Femur (tissue), 1 donor: ENCODE measurements at regions not wholly inside any gene's neighbourhood (a gene's known extent, or its start where the extent isn't known, plus 50 kb on each side); places are given as distances from the start of the nearest gene placed in this dataset.

Experiments used
- DNase-seq: peaks from one replicate; pipeline ENCODE4 v3.0.0-alpha.2; 2017

DNA sequence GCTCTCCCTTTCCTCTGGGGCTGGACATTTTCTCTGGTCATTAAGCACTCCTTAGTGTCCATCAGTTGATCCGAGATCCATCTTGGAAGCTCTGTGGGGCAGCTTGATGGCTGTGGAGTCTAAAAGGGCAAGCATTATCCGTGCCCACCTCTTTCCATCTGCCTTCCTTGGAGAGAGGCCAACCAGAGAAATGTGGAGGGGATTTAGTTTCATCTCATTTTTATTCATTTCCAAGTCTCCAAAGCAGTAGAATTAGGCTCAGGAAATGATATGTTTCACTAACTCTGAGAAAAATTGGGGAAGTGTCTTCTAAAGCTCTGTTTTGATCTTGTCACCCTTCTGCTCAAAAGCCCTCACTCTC, 95.9 kb upstream of the KLHL25 start:
- DNase-seq: no peak

DNA sequence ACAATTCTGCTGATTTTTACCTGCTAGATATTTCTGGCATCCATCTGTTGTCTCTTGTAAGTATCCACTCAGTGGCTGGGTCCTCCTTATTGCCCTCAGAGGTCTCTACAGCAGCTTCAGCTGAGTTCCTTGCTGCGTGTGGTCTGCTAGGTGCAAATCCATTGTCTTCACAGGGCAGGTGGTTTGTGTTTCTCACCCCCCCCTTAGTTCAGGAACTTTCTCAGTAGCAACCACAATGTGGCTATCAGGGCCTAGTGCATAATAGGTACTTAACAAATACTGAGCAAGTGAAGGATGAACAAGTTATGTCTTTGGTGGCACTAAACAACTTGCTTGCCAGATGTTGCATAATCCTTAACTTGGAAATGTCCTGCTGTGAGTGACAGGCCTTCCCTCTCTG, 96.7 kb upstream of the KLHL25 start:
- no peak for DNase-seq

GRCh38 chr15:85892232-85892631, 97.5 kb upstream of the KLHL25 start:
- DNase-seq: no peak

DNA sequence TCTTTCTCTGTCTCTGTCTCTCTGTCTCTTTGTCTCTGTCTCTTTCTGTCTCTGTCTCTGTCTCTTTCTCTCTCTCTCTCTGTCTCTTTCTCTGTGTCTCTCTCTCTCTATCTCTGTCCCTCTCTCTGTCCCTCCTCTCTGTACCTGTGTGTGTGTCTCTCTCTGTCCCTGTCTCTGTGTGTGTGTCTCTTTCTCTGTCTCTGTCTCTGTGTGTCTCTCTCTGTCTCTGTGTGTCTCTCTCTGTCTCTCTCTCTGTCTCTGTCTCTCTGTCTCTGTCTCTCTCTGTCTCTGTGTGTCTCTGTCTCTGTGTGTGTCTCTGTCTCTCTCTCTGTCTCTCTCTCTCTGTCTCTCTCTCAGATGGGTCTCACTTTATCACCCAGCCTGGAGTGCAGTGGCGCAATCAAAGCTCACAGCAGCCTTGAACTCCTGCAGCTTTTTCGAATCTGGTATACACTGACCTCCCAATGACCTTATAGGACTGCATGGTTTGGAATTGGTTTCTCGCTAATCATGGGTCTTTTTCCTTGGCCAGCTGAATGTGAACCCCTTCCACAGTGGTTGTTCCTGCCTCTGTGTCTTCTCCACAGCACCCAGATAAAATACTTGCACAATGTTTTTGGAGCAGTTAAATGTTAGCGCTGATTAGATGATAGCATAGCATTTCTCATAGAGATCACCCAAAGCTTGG, 102.6 kb upstream of the KLHL25 start:
- DNase-seq: no peak

DNA sequence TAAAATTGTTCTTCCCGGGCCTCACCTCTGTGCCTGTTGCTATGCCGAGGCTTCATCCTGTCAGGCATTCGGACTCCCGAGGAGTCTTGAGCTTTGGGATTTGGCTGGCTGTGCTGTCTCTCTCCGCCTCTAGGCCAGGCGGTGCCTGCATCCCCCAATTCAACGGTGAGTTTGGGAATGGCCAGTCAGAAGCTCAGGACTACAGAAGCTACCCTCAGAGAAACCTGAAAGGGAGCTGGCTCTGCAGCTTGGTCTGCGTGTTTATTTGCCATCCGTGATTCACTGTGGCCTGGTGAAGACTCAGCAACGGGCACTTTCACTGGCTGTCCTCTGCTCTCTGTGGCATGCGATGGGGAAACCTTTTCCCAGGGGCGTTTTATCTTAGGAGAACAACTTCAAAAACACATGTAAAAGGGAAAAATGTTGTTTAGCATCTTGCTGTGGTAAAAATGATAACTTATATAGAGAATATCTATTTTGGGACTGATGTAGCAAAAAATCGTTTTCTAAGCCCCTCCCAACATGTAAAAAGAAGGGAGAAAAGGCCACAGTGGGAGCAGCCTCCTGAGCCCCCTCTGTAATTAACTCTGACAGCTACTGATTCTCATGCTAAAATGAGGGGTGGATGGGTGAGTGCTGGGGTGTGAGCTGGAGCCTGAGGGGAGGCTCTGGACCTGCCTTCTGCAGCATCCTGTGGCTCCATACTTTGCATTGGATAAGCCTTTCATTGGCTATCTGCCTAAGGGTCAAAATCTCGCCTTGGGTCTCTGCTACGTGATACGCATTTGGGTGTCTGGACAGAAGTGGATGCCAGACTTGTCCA, 103.4 kb upstream of the KLHL25 start:
- DNase-seq: no peak

DNA sequence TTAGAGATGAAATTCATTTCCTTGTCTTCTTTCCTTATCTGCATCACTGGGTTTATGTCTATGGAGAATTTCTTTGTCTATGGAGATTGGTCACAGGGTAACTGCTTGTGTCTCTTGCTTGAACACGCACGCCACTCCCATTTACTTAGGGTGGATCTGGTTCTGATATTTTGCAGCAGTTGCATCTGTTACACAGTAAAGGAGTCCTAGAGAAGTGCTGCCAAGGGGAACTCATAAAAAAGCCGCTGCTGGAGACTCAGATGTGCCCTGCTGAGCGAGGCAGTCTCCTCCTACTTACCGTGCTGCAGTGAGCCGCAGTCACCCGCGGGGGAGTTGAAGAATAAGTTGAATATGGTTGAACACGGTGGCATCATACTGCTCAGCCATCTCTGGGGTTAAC, 105.2 kb upstream of the KLHL25 start:
- DNase-seq: no peak

- no peak for DNase-seq
Observed at GRCh38 chr15:85905751-85906450, 111.2 kb upstream of the KLHL25 start.

- no peak for DNase-seq
Observed at GRCh38 chr15:85906640-85907039, 111.9 kb upstream of the KLHL25 start.

- no peak for DNase-seq
Observed at GRCh38 chr15:85910834-85911233, 116.1 kb upstream of the KLHL25 start.

GRCh38 chr15:85913461-85913860, 118.7 kb upstream of the KLHL25 start:
- no peak for DNase-seq

- DNase-seq: no peak
Observed at GRCh38 chr15:85920956-85921355, 126.2 kb upstream of the KLHL25 start.

- no peak for DNase-seq
Observed at GRCh38 chr15:85924088-85924487, 129.4 kb upstream of the KLHL25 start.

DNA sequence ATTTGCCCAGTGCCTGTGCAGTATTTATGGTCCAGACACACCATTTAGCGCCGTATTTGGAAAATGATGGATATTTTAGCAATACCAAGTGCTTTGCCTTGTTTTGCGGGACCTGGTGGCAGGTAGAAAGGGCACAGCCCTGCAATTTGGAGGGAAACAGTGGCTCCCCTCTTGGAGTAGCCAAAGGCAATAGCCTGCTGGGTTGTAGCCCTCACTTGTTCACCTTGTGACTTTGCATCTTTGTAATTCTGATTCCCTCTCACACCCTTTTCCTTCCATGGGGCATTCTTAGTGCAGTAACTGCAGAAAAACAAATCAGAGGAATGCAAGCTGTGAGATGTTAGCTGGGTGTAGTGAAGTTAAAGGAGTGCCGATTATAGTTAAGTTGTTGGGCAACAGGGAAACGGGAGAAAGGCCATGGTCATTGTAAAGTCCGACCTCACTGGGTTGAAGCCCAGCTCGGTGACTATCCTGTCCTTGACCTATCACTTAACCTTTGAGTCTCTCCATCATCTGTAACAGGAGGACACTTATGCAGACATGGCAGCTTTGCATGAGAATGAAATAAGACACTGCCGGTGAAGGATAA, 131.0 kb upstream of the KLHL25 start:
- DNase-seq: no peak

DNA sequence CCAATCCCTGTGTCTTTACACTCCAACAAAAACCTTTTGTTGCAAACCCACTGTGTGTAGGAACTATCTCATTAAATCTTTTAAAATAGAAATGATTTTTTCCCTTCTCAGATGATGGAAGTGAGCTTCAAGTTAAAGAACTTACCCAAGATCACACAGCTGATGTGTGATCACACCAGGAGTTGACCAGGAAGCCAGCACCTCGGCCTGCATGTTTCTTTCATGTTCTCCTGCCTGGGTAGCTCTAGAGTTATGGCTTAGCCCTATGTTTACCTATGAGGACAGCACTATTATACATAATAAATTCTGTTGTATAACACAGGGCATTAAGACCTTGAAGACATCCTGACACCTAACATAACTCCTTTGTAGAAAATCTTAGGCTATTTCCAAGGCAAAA, 132.1 kb upstream of the KLHL25 start:
- no peak for DNase-seq

GRCh38 chr15:85927931-85928537, 133.3 kb upstream of the KLHL25 start:
- DNase-seq: no peak

GRCh38 chr15:85929786-85930185, 135.1 kb upstream of the KLHL25 start:
- DNase-seq: no peak

DNA sequence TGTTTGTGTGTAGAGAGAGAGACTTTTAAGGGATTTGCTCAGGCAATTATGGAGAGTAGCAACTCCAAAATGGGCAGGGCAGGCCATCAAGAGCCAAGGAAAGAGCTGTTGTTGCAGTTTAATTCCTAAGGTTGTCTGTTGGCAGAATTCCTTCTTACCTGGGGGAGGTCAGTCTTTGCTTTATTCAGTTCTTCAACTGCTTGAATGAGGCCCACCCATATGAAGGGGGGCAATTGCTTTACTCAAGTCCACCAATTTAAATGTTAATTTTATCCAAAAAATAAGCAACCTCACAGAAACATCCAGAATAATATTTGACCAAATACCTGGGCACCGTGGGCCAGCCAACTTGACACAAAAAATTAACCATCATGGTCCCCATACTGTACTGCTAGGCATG, 137.7 kb upstream of the KLHL25 start:
- DNase-seq: no peak

DNA sequence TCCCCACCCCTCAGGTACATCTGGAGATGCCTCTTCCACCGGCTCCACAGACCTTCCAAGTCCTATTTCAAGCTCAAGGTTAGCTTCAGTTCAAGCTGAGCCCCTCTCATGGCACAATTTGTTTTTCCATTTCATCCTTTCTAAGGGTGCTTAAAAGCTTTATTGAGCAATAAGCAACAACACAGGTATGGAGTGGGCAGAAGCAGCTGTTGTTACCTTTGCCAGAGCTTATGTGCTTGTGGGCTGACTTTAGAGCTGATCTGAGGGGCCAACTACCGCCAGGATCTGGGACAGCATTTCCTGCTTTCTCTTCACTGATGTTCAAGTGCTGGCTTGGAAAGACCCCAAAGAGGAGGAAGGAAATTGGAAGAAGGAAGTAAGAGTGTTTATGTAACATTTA, 140.0 kb upstream of the KLHL25 start:
- no peak for DNase-seq

- DNase-seq: no peak
Observed at GRCh38 chr15:85935182-85935581, 140.5 kb upstream of the KLHL25 start.

DNA sequence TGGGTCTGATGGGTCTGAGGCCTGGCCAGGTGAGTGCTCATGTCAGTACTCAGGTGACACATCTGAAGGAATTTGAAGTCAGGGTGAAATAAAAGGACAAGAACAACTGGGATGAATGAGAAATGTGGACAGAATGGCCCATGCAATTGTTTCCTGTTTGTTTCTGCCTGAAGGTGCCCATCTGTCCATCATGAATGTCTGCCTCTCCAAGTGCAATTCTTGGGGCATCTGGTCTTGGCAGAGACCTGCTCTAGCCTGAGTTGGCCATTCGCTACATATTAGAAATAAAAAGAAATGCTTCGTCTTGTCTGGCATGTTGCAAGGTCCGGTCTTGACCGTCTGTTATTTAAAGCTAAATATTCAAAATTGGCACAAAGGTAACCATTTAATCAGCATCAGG, 142.0 kb upstream of the AGBL1 start:
- DNase-seq: no peak

GRCh38 chr15:85941186-85941855, 138.3 kb upstream of the AGBL1 start:
- DNase-seq: peak; percentile 89

- DNase-seq: no peak
Observed at GRCh38 chr15:85942632-85943031, 137.0 kb upstream of the AGBL1 start.

- no peak for DNase-seq
Observed at GRCh38 chr15:85943151-85943550, 136.5 kb upstream of the AGBL1 start.
